Spleen (tissue), 7 donors: ENCODE measurements at regions not wholly inside any gene's neighbourhood (a gene's known extent, or its start where the extent isn't known, plus 50 kb on each side); places are given as distances from the start of the nearest gene placed in this dataset.

ENCODE experiments used
- POLR2A ChIP-seq, 3 donors: fragments of 450-650 bp; IDR thresholded peaks; one replicate each; pipeline ENCODE4 v1.5.1; 2017; ENCODE audit warnings: antibody characterized with exemption in 3 of 3, mild to moderate bottlenecking in 1 of 3
- POLR2AphosphoS5 ChIP-seq, 3 donors: sonication (generic); formaldehyde crosslinking; IDR thresholded peaks; one replicate each; pipeline ENCODE4 v1.5.1; 2017; ENCODE audit warnings: antibody characterized with exemption in 3 of 3
- TF ChIP-seq, protein P1 (sequence below), 11 experiments: fragments of 200-600 bp in 7 of 11; fragments of 450-650 bp in 4 of 11; sonication (generic) in 4 of 11; IDR thresholded peaks in 8 of 11; conservative IDR thresholded peaks in 3 of 11; 1 replicate in 7 of 11; 2 replicates in 4 of 11; pipeline versions ENCODE4 v1.4.0 to v1.8.0; 2016 to 2021; ENCODE audit warnings: antibody characterized with exemption in 11 of 11, inconsistent platforms in 4 of 11, mild to moderate bottlenecking in 1 of 11
- donor health status: DM: no; HTN: no; CAD: no; lungs with moderate emphysema.
- donor health status: DM: no; HTN: no; CAD: no.
- donor health status: DM: no; HTN: no; CAD: no.

DNA sequence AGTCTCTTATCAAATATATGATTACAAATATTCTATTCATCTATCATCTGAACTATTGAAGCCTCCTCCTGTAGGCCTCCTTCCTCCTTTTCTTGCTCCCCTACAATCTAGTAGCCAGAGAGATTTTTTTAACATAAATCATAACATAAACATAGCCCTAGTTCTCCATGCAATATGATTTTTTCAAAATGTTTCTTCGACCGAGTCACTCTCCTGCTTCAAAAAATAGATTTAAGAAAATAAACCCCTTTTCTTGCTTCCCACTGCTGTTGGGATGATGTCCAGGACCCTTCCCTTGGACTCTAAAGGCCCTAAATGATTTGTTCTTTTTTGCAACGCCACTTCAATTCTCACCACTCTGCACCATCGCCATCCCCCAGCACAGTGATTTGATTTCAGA is 319.7 kb upstream of the TSHZ3 start:
- TF ChIP-seq, protein P1, sequence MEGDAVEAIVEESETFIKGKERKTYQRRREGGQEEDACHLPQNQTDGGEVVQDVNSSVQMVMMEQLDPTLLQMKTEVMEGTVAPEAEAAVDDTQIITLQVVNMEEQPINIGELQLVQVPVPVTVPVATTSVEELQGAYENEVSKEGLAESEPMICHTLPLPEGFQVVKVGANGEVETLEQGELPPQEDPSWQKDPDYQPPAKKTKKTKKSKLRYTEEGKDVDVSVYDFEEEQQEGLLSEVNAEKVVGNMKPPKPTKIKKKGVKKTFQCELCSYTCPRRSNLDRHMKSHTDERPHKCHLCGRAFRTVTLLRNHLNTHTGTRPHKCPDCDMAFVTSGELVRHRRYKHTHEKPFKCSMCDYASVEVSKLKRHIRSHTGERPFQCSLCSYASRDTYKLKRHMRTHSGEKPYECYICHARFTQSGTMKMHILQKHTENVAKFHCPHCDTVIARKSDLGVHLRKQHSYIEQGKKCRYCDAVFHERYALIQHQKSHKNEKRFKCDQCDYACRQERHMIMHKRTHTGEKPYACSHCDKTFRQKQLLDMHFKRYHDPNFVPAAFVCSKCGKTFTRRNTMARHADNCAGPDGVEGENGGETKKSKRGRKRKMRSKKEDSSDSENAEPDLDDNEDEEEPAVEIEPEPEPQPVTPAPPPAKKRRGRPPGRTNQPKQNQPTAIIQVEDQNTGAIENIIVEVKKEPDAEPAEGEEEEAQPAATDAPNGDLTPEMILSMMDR (IDR thresholded peaks at IDR 0.05 in 8 of 11, conservative IDR thresholded peaks at IDR 0.05 in 3 of 11) = no peak
- no peak for TF ChIP-seq POLR2A (IDR thresholded peaks at IDR 0.05)
- TF ChIP-seq POLR2AphosphoS5 (IDR thresholded peaks at IDR 0.05) = no peak
